GM10266 (cell line): ENCODE measurements at regions not wholly inside any gene's neighbourhood (a gene's known extent, or its start where the extent isn't known, plus 50 kb on each side); places are given as distances from the start of the nearest gene placed in this dataset.

Experiments
- DNase-seq: peaks from one replicate; pipeline ENCODE4 v3.0.0; 2012; ENCODE audit errors: extremely low spot score
- TF ChIP-seq, protein P1 (sequence below): IDR thresholded peaks from 2 replicates; pipeline ENCODE4 v1.5.1; 2012; ENCODE audit warnings: mild to moderate bottlenecking, low read depth; ENCODE audit not compliant: control insufficient read depth, insufficient read depth; ENCODE audit errors: missing control alignments

DNA sequence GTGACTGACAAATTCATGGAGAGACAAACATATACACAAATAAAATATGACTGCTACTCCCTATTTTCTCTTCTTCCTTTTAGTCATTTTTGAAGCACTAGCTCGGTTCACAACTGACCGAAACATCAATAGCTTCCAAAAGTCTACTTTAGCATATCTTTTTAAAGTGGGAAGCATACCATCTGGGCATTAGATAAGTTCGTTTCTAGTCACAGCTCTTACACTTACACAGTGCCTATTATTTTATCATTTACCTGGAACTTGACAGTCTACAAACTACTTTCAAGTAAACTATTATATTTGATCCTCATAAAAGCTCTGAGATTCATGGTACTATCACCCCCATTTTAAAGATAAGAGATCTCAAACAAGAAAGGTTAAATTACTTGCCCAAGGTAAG lies 458.5 kb downstream of the LMO7 start:
- TF ChIP-seq, protein P1, sequence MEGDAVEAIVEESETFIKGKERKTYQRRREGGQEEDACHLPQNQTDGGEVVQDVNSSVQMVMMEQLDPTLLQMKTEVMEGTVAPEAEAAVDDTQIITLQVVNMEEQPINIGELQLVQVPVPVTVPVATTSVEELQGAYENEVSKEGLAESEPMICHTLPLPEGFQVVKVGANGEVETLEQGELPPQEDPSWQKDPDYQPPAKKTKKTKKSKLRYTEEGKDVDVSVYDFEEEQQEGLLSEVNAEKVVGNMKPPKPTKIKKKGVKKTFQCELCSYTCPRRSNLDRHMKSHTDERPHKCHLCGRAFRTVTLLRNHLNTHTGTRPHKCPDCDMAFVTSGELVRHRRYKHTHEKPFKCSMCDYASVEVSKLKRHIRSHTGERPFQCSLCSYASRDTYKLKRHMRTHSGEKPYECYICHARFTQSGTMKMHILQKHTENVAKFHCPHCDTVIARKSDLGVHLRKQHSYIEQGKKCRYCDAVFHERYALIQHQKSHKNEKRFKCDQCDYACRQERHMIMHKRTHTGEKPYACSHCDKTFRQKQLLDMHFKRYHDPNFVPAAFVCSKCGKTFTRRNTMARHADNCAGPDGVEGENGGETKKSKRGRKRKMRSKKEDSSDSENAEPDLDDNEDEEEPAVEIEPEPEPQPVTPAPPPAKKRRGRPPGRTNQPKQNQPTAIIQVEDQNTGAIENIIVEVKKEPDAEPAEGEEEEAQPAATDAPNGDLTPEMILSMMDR = no peak
- no peak for DNase-seq

DNA sequence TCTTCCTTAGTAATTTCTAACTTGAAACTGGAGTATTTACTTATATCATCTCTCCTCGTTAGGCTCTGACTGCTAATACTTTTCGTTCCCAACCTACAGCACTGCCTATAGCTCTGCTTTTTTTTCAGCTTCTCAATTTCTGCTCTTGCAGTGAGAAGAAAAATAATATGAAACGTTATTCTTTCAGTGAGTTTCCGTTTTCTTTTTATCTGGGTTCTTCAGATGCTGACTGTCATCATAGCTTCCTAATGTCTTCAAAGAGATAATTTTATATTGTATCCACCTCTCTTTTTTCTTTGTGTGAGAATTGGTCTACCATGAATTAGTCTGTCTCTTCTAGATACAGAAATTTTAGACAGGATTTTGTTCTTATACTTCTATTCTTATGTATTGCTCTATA lies 454.9 kb downstream of the LMO7 start:
- TF ChIP-seq, protein P1 = no peak

DNA sequence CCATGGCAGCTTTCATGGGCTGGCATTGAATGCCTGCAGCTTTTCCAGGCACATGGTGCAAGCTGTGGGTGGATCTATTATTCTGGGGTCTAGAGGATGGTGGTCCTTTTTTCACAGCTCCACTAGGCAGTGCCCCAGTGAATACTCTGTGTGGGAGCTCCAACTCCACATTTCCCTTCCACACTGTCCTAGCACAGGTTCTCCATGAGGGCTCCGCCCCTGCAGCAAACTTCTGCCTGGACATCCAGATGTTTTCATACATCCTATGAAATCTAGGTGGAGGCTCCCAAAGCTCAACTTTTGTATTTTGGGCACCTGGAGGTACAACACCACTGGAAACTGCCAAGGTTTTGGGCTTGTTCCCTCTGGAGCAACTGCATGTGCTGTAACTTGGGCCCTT lies 450.6 kb downstream of the LMO7 start:
- no peak for DNase-seq
- TF ChIP-seq, protein P1 = no peak

More for the DNA sequence above, 454.9 kb downstream of the LMO7 start:
- DNase-seq = no peak

DNA sequence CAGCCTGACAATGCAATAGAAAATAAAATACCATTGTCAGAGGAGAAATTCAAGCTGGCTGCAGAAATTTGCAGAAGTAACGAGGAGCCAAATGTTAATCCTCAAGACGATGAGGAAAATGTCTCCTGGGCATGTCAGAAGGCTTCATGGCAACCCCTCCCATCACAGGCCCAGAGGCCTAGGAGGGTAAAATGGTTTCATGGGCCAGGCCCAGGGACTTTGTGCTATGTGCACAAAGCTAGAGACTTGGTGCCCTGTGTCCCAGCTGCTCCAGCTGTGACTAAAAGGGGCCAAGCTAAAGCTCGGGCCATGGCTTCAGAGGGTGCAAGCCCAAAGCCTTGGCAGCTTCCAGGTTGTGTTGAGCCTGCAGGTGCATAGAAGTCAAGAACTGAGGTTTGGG lies 431.7 kb downstream of the LMO7 start:
- TF ChIP-seq, protein P1 = no peak
- no peak for DNase-seq

DNA sequence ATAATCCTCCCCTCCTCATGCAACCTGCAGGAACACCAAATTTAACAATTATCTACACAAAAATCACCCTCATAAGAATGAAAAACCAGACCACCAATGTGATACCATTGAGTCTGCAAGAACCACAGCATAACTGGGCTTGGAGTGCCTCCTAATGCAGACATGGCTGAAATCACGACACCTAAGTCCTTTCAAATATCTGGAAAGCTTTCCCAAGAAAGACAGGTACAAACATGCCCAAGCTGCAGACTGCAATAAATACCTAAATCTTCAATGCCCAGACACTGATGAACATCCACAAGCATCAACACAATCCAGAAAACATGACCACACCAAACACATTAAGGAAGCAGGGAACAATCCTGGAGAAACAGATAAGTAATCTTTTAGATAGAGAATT lies 417.1 kb downstream of the LMO7 start:
- TF ChIP-seq, protein P1 = no peak
- no peak for DNase-seq

DNA sequence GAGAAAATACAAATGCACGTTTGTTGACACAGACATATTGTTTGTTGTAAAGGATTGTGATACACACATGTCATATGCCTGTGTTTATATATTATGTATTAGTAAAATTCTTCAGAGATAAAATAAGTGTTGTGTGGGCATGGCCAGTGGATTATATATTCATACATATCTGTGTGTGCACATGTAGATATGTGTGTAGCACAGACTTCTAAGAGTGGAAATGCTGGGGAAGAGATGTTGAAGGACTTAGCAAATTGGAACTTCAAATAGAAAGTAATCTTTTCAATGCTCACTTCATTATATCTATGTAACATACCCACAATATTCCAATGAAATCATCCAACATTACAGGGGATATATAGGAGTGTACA lies 413.2 kb downstream of the LMO7 start:
- TF ChIP-seq, protein P1 = no peak
- no peak for DNase-seq

DNA sequence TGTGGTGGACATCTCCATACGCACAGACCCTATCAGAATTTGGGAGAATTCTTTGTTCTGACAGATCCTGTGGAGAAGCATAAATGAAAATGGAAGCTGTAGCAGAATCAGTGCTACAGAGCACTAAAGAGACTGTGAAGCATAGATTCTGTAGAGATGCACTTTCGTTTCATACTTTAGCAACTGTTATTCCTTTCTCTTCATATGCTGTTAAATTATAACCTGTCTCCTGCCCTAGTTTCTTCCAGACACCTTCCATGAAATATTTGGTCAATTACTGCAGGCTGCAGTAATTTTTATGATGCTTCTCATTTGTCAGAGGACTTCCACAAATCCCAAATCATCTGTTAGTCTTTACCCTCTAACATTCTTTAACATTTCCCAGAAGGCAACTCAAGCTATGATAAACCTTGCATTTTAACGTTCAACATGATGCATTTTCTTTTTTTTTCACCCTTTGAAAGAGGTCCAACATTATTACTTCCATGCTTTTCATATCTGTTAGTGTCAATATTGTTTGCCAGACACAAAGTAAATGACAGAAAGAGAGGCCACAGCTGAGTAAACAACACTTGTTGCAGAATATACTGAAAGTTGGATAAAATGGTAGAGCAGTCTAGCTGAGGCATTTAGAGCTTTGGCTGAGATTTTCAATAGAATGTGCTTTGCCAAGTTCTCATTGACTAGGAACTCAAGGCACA lies 412.7 kb downstream of the LMO7 start:
- DNase-seq = no peak
- TF ChIP-seq, protein P1 = no peak
